ENCODE measurements at regions not wholly inside any gene's neighbourhood (a gene's known extent, or its start where the extent isn't known, plus 50 kb on each side); places are given as distances from the start of the nearest gene placed in this dataset.

GRCh38 chr2:8461341-8461740, 220.5 kb upstream of the ID2 start:
- DNase-seq: no peak

GRCh38 chr2:8462280-8462679, 219.6 kb upstream of the ID2 start:
- DNase-seq: no peak

GRCh38 chr2:8462899-8463648, 218.8 kb upstream of the ID2 start:
- no peak for DNase-seq

GRCh38 chr2:8465560-8465959, 216.3 kb upstream of the ID2 start:
- DNase-seq: no peak

- no peak for DNase-seq
Measured at GRCh38 chr2:8469709-8470493, 212.0 kb upstream of the ID2 start.

GRCh38 chr2:8472545-8473323, 209.1 kb upstream of the ID2 start:
- no peak for DNase-seq

- DNase-seq: no peak
Measured at GRCh38 chr2:8475349-8476031, 206.4 kb upstream of the ID2 start.

GRCh38 chr2:8477552-8478470, 204.0 kb upstream of the ID2 start:
- no peak for DNase-seq

GRCh38 chr2:8478471-8478793, 203.4 kb upstream of the ID2 start:
- DNase-seq: no peak

GRCh38 chr2:8479298-8479697, 202.6 kb upstream of the ID2 start:
- DNase-seq: no peak

- no peak for DNase-seq
Measured at GRCh38 chr2:8480915-8481314, 200.9 kb upstream of the ID2 start.

GRCh38 chr2:8481463-8482009, 200.3 kb upstream of the ID2 start:
- DNase-seq: no peak

GRCh38 chr2:8482432-8482831, 199.4 kb upstream of the ID2 start:
- no peak for DNase-seq

GRCh38 chr2:8484502-8485283, 197.2 kb upstream of the ID2 start:
- DNase-seq: no peak

GRCh38 chr2:8485736-8486135, 196.1 kb upstream of the ID2 start:
- DNase-seq: no peak

GRCh38 chr2:8486141-8486540, 195.7 kb upstream of the ID2 start:
- DNase-seq: no peak

GRCh38 chr2:8487461-8487932, 194.4 kb upstream of the ID2 start:
- DNase-seq: no peak

- no peak for DNase-seq
Measured at GRCh38 chr2:8488001-8488738, 193.7 kb upstream of the ID2 start.

GRCh38 chr2:8489221-8489620, 192.6 kb upstream of the ID2 start:
- no peak for DNase-seq
